A673 (cell line): ENCODE measurements at regions not wholly inside any gene's neighbourhood (a gene's known extent, or its start where the extent isn't known, plus 50 kb on each side); places are given as distances from the start of the nearest gene placed in this dataset.

Source experiments
- BruUV-seq: library from RNA; stranded (reverse); fragments of 400-500 nt; replicated peaks from 2 replicates; lab custom pipeline; 2021; lab: Mats Ljungman, UMichigan
- CTCF ChIA-PET: fragments of 300-600 bp; sonication (Branson Sonifier 250); formaldehyde crosslinking; loops from one replicate; lab custom pipeline; 2022; ENCODE audit warnings: antibody characterized with exemption; lab: Charles Lee
- POLR2A ChIA-PET: fragments of 300-600 bp; sonication (Branson Sonifier 250); formaldehyde crosslinking; loops from one replicate; lab custom pipeline; 2022; ENCODE audit warnings: antibody characterized with exemption; ENCODE audit not compliant: low non-redundant PET; lab: Charles Lee
- DNase-seq: peaks from one replicate; pipeline ENCODE4 v3.0.0-alpha.2; 2015; ENCODE audit warnings: low spot score
- H3K27ac ChIP-seq: fragments of 200-600 bp; sonication (generic); 2 replicates; pipeline ENCODE4 v1.5.1; 2016; ENCODE audit warnings: mixed run types, low read depth, mild to moderate bottlenecking, mixed read lengths, antibody characterized with exemption, low read length; ENCODE audit not compliant: poor library complexity, severe bottlenecking
- H3K27me3 ChIP-seq: fragments of 200-600 bp; sonication (generic); replicated peaks from 2 replicates; pipeline ENCODE4 v1.6.1; 2017; ENCODE audit warnings: mixed run types, low read depth, mild to moderate bottlenecking, mixed read lengths, antibody characterized with exemption, low read length; ENCODE audit not compliant: insufficient read depth, poor library complexity
- H3K36me3 ChIP-seq: fragments of 200-600 bp; sonication (generic); 2 replicates; pipeline ENCODE4 v1.6.1; 2016; ENCODE audit warnings: mixed run types, mild to moderate bottlenecking, mixed read lengths, antibody characterized with exemption, low read length; ENCODE audit not compliant: insufficient read depth, poor library complexity, severe bottlenecking
- H3K4me1 ChIP-seq: fragments of 200-600 bp; sonication (generic); 2 replicates; pipeline ENCODE4 v1.6.1; 2017; ENCODE audit warnings: mixed run types, mild to moderate bottlenecking, mixed read lengths, antibody characterized with exemption, low read length; ENCODE audit not compliant: insufficient read depth, poor library complexity, severe bottlenecking
- H3K4me3 ChIP-seq: fragments of 200-600 bp; sonication (generic); 2 replicates; pipeline ENCODE4 v1.5.1; 2016; ENCODE audit warnings: low read depth, mixed run types, mild to moderate bottlenecking, mixed read lengths, low read length; ENCODE audit not compliant: poor library complexity, severe bottlenecking
- H3K9me3 ChIP-seq: fragments of 200-600 bp; sonication (generic); 2 replicates; pipeline ENCODE4 v1.6.1; 2016; ENCODE audit warnings: mixed run types, low read depth, mild to moderate bottlenecking, mixed read lengths, antibody characterized with exemption, low read length; ENCODE audit not compliant: poor library complexity, severe bottlenecking
- CTCF ChIP-seq: fragments of 300-800, 200-600 bp; sonication (generic); conservative IDR thresholded peaks from 2 replicates; pipeline ENCODE4 v1.5.1; 2017; ENCODE audit warnings: low read depth, mild to moderate bottlenecking, antibody characterized with exemption, low read length, moderate library complexity, mixed read lengths
- EZH2 ChIP-seq: fragments of 200-600 bp; sonication (generic); IDR thresholded peaks from 2 replicates; pipeline ENCODE4 v1.6.1; 2017; ENCODE audit warnings: borderline replicate concordance, low read depth, mild to moderate bottlenecking, mixed read lengths, antibody characterized with exemption, low read length; ENCODE audit not compliant: poor library complexity, severe bottlenecking
- intact Hi-C: fragments of 100-400 bp; cut with micrococcal nuclease; formaldehyde crosslinking; loops from one replicate; pipeline ENCODE4 v1.10.0; 2022; ENCODE audit not compliant: unreplicated experiment

- Histone ChIP-seq H3K4me1 (peaks cover 4% of the 10 kb centered on the region), H3K27me3 (no peaks in the 10 kb centered on the region), H3K4me3 (no peak overlapping the region), H3K9me3 (no peaks in the 10 kb centered on the region), H3K36me3 (no peaks in the 10 kb centered on the region), H3K27ac (no peak overlapping the region)
- no peak for TF ChIP-seq EZH2
- ChIA-PET CTCF (no interaction called here), POLR2A (no interaction called here)
- no peak for DNase-seq
- BruUV-seq: no TSS peak
- intact Hi-C loops: no loop called here
Observed at GRCh38 chr19:31512181-31512970, 163.1 kb upstream of the TSHZ3 start.

- Histone ChIP-seq H3K4me1 (no peaks in the 10 kb centered on the region), H3K9me3 (no peaks in the 10 kb centered on the region), H3K27me3 (no peaks in the 10 kb centered on the region), H3K4me3 (no peak overlapping the region), H3K36me3 (no peaks in the 10 kb centered on the region), H3K27ac (no peak overlapping the region)
- CTCF ChIA-PET: no interaction called here
- POLR2A ChIA-PET: no interaction called here
- no TSS peak for BruUV-seq
- TF ChIP-seq CTCF (no peak), EZH2 (no peak)
- DNase-seq: no peak
- intact Hi-C loops: no loop called here
Observed at GRCh38 chr19:31513841-31514240, 164.6 kb upstream of the TSHZ3 start.

GRCh38 chr19:31515931-31516330, 166.7 kb upstream of the TSHZ3 start:
- no peak overlapping the region for H3K4me3 ChIP-seq
- no peaks in the 10 kb centered on the region for H3K27me3 ChIP-seq
- BruUV-seq: no TSS peak
- ChIA-PET POLR2A (no interaction called here), CTCF (no interaction called here)
- no peak for TF ChIP-seq CTCF
- TF ChIP-seq EZH2: no peak
- no peak overlapping the region for H3K27ac ChIP-seq
- H3K9me3 ChIP-seq: peaks cover 7% of the 10 kb centered on the region
- intact Hi-C loops: no loop called here
- H3K4me1 ChIP-seq: no peaks in the 10 kb centered on the region
- DNase-seq: no peak
- H3K36me3 ChIP-seq: no peaks in the 10 kb centered on the region

- DNase-seq: no peak
- Histone ChIP-seq H3K4me3 (no peak overlapping the region), H3K9me3 (peaks cover 8% of the 10 kb centered on the region), H3K27me3 (no peaks in the 10 kb centered on the region), H3K4me1 (no peaks in the 10 kb centered on the region), H3K27ac (no peak overlapping the region), H3K36me3 (no peaks in the 10 kb centered on the region)
- intact Hi-C loops: no loop called here
- CTCF ChIA-PET: no interaction called here
- no peak for TF ChIP-seq EZH2
- no peak for TF ChIP-seq CTCF
- BruUV-seq: no TSS peak
- POLR2A ChIA-PET: no interaction called here
Observed at GRCh38 chr19:31516756-31517155, 167.5 kb upstream of the TSHZ3 start.
